ENCODE measurements at regions not wholly inside any gene's neighbourhood (a gene's known extent, or its start where the extent isn't known, plus 50 kb on each side); places are given as distances from the start of the nearest gene placed in this dataset.

GRCh38 chr6:146908786-146909185, 295.4 kb upstream of the STXBP5 start:
- H3K9me3 Mint-ChIP-seq, result no peaks in the 10 kb centered on the region
- H3K27me3 Mint-ChIP-seq (ENCODE audit: low read depth), result no peaks in the 10 kb centered on the region
- no peak overlapping the region for H3K4me3 Mint-ChIP-seq
- no peaks in the 10 kb centered on the region for H3K36me3 Mint-ChIP-seq (ENCODE audit: insufficient read depth)
- no peaks in the 10 kb centered on the region for H3K4me1 Mint-ChIP-seq (ENCODE audit: low read depth)
- ATAC-seq (no peak), DNase-seq (no peak)

- Mint-ChIP-seq H3K9me3 (no peaks in the 10 kb centered on the region), H3K4me1 (ENCODE audit: low read depth) (no peaks in the 10 kb centered on the region), H3K27me3 (ENCODE audit: low read depth) (no peaks in the 10 kb centered on the region), H3K36me3 (ENCODE audit: insufficient read depth) (no peaks in the 10 kb centered on the region), H3K4me3 (no peak overlapping the region)
- ATAC-seq (no peak), DNase-seq (no peak)
Measured at GRCh38 chr6:146909376-146909775, 294.8 kb upstream of the STXBP5 start.

- H3K4me1 Mint-ChIP-seq (ENCODE audit: low read depth), result no peaks in the 10 kb centered on the region
- DNase-seq, result no peak
- no peak overlapping the region for H3K4me3 Mint-ChIP-seq
- no peaks in the 10 kb centered on the region for H3K27me3 Mint-ChIP-seq (ENCODE audit: low read depth)
- H3K36me3 Mint-ChIP-seq (ENCODE audit: insufficient read depth), result no peaks in the 10 kb centered on the region
- no peaks in the 10 kb centered on the region for H3K9me3 Mint-ChIP-seq
- no peak for ATAC-seq
Measured at GRCh38 chr6:146909886-146910285, 294.3 kb upstream of the STXBP5 start.

GRCh38 chr6:146910611-146911010, 293.6 kb upstream of the STXBP5 start:
- no peak for ATAC-seq
- H3K4me3 Mint-ChIP-seq, result no peak overlapping the region
- no peaks in the 10 kb centered on the region for H3K36me3 Mint-ChIP-seq (ENCODE audit: insufficient read depth)
- H3K27me3 Mint-ChIP-seq (ENCODE audit: low read depth), result no peaks in the 10 kb centered on the region
- no peaks in the 10 kb centered on the region for H3K9me3 Mint-ChIP-seq
- DNase-seq, result no peak
- H3K4me1 Mint-ChIP-seq (ENCODE audit: low read depth), result no peaks in the 10 kb centered on the region

GRCh38 chr6:146911635-146912215, 292.5 kb upstream of the STXBP5 start:
- no peaks in the 10 kb centered on the region for H3K36me3 Mint-ChIP-seq (ENCODE audit: insufficient read depth)
- H3K4me3 Mint-ChIP-seq, result no peak overlapping the region
- no peaks in the 10 kb centered on the region for H3K4me1 Mint-ChIP-seq (ENCODE audit: low read depth)
- no peaks in the 10 kb centered on the region for H3K27me3 Mint-ChIP-seq (ENCODE audit: low read depth)
- no peaks in the 10 kb centered on the region for H3K9me3 Mint-ChIP-seq
- no peak for ATAC-seq
- no peak for DNase-seq

GRCh38 chr6:146912730-146913685, 291.2 kb upstream of the STXBP5 start:
- H3K4me3 Mint-ChIP-seq, result no peak overlapping the region
- ATAC-seq, result no peak
- H3K4me1 Mint-ChIP-seq (ENCODE audit: low read depth), result no peaks in the 10 kb centered on the region
- H3K27me3 Mint-ChIP-seq (ENCODE audit: low read depth), result no peaks in the 10 kb centered on the region
- H3K36me3 Mint-ChIP-seq (ENCODE audit: insufficient read depth), result no peaks in the 10 kb centered on the region
- DNase-seq, result no peak
- H3K9me3 Mint-ChIP-seq, result no peaks in the 10 kb centered on the region

- Mint-ChIP-seq H3K27me3 (ENCODE audit: low read depth) (no peaks in the 10 kb centered on the region), H3K4me1 (ENCODE audit: low read depth) (no peaks in the 10 kb centered on the region), H3K36me3 (ENCODE audit: insufficient read depth) (no peaks in the 10 kb centered on the region), H3K4me3 (no peak overlapping the region), H3K9me3 (no peaks in the 10 kb centered on the region)
- ATAC-seq (peak in 1 of 2 donors; percentile 30), DNase-seq (no peak)
Measured at GRCh38 chr6:146913842-146914488, 290.3 kb upstream of the STXBP5 start.

GRCh38 chr6:146914489-146915483, 289.4 kb upstream of the STXBP5 start:
- Mint-ChIP-seq H3K4me1 (ENCODE audit: low read depth) (no peaks in the 10 kb centered on the region), H3K36me3 (ENCODE audit: insufficient read depth) (no peaks in the 10 kb centered on the region), H3K4me3 (no peak overlapping the region), H3K27me3 (ENCODE audit: low read depth) (no peaks in the 10 kb centered on the region), H3K9me3 (no peaks in the 10 kb centered on the region)
- no peak for DNase-seq
- no peak for ATAC-seq

GRCh38 chr6:146915671-146916127, 288.5 kb upstream of the STXBP5 start:
- ATAC-seq (no peak), DNase-seq (no peak)
- no peaks in the 10 kb centered on the region for H3K27me3 Mint-ChIP-seq (ENCODE audit: low read depth)
- H3K9me3 Mint-ChIP-seq, result no peaks in the 10 kb centered on the region
- H3K4me3 Mint-ChIP-seq, result no peak overlapping the region
- H3K36me3 Mint-ChIP-seq (ENCODE audit: insufficient read depth), result no peaks in the 10 kb centered on the region
- H3K4me1 Mint-ChIP-seq (ENCODE audit: low read depth), result no peaks in the 10 kb centered on the region

- H3K36me3 Mint-ChIP-seq (ENCODE audit: insufficient read depth), result no peaks in the 10 kb centered on the region
- DNase-seq (no peak), ATAC-seq (no peak)
- no peaks in the 10 kb centered on the region for H3K4me1 Mint-ChIP-seq (ENCODE audit: low read depth)
- H3K4me3 Mint-ChIP-seq, result no peak overlapping the region
- no peaks in the 10 kb centered on the region for H3K27me3 Mint-ChIP-seq (ENCODE audit: low read depth)
- H3K9me3 Mint-ChIP-seq, result no peaks in the 10 kb centered on the region
Measured at GRCh38 chr6:146916435-146917025, 287.7 kb upstream of the STXBP5 start.

- no peaks in the 10 kb centered on the region for H3K4me1 Mint-ChIP-seq (ENCODE audit: low read depth)
- no peak overlapping the region for H3K4me3 Mint-ChIP-seq
- H3K36me3 Mint-ChIP-seq (ENCODE audit: insufficient read depth), result no peaks in the 10 kb centered on the region
- ATAC-seq (no peak), DNase-seq (no peak)
- H3K9me3 Mint-ChIP-seq, result no peaks in the 10 kb centered on the region
- H3K27me3 Mint-ChIP-seq (ENCODE audit: low read depth), result no peaks in the 10 kb centered on the region
Measured at GRCh38 chr6:146917182-146917581, 287.0 kb upstream of the STXBP5 start.

GRCh38 chr6:146917979-146918378, 286.2 kb upstream of the STXBP5 start:
- DNase-seq (no peak), ATAC-seq (no peak)
- H3K4me1 Mint-ChIP-seq (ENCODE audit: low read depth), result no peaks in the 10 kb centered on the region
- H3K4me3 Mint-ChIP-seq, result no peak overlapping the region
- no peaks in the 10 kb centered on the region for H3K36me3 Mint-ChIP-seq (ENCODE audit: insufficient read depth)
- H3K9me3 Mint-ChIP-seq, result no peaks in the 10 kb centered on the region
- no peaks in the 10 kb centered on the region for H3K27me3 Mint-ChIP-seq (ENCODE audit: low read depth)

GRCh38 chr6:146919017-146919416, 285.2 kb upstream of the STXBP5 start:
- Mint-ChIP-seq H3K4me1 (ENCODE audit: low read depth) (no peaks in the 10 kb centered on the region), H3K27me3 (ENCODE audit: low read depth) (no peaks in the 10 kb centered on the region), H3K9me3 (no peaks in the 10 kb centered on the region), H3K36me3 (ENCODE audit: insufficient read depth) (no peaks in the 10 kb centered on the region), H3K4me3 (no peak overlapping the region)
- DNase-seq (no peak), ATAC-seq (no peak)

Measured in activated T-cell treated with anti-CD3 and anti-CD28 coated beads, Interleukin-2, amount 50 U/mL, for 4 hours (primary cell).